Peyer's patch (tissue), 4 donors: ENCODE measurements at regions not wholly inside any gene's neighbourhood (a gene's known extent, or its start where the extent isn't known, plus 50 kb on each side); places are given as distances from the start of the nearest gene placed in this dataset.

ENCODE experiments used
- POLR2A ChIP-seq, 2 donors: fragments of 450-650 bp; IDR thresholded peaks; one replicate each; pipeline ENCODE4 v1.5.1; 2017; ENCODE audit warnings: antibody characterized with exemption in 2 of 2, mild to moderate bottlenecking in 2 of 2, moderate library complexity in 2 of 2
- TF ChIP-seq, protein P1 (sequence below), 6 experiments: fragments of 450-650 bp in 4 of 6; fragments of 200-600 bp in 2 of 6; sonication (generic) in 1 of 6; IDR thresholded peaks; one replicate each; pipeline ENCODE4 v1.5.1; 2017 to 2019; ENCODE audit warnings: antibody characterized with exemption in 6 of 6, mild to moderate bottlenecking in 3 of 6, moderate library complexity in 1 of 6

DNA sequence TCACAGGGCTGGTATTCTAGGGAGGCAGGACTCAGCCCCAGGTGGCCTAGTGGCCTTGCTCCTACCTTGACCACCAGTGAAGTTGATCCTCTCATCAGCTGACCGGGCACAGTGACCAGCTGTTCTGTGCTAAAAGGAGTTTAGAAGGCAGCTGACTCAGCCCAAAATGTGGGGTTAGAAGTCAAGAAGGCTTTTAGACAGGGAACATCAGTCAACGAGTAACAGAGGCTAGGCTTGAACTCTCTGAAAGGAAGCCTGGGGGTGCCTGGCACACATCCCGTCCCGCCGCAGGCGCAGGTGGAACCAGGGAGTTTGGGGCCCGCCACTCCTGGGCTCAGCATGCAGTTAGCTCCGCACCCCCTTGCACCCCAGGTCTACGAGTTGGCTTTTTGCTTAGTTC is 114.9 kb upstream of the SLC45A1 start:
- TF ChIP-seq, protein P1, sequence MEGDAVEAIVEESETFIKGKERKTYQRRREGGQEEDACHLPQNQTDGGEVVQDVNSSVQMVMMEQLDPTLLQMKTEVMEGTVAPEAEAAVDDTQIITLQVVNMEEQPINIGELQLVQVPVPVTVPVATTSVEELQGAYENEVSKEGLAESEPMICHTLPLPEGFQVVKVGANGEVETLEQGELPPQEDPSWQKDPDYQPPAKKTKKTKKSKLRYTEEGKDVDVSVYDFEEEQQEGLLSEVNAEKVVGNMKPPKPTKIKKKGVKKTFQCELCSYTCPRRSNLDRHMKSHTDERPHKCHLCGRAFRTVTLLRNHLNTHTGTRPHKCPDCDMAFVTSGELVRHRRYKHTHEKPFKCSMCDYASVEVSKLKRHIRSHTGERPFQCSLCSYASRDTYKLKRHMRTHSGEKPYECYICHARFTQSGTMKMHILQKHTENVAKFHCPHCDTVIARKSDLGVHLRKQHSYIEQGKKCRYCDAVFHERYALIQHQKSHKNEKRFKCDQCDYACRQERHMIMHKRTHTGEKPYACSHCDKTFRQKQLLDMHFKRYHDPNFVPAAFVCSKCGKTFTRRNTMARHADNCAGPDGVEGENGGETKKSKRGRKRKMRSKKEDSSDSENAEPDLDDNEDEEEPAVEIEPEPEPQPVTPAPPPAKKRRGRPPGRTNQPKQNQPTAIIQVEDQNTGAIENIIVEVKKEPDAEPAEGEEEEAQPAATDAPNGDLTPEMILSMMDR (IDR thresholded peaks at IDR 0.05) = no peak
- no peak for TF ChIP-seq POLR2A (IDR thresholded peaks at IDR 0.05)
